ENCODE measurements at regions not wholly inside any gene's neighbourhood (a gene's known extent, or its start where the extent isn't known, plus 50 kb on each side); places are given as distances from the start of the nearest gene placed in this dataset.

GRCh38 chr13:26948353-26948752 lies 187.8 kb upstream of the GPR12 start:
- TF ChIP-seq, protein P1, sequence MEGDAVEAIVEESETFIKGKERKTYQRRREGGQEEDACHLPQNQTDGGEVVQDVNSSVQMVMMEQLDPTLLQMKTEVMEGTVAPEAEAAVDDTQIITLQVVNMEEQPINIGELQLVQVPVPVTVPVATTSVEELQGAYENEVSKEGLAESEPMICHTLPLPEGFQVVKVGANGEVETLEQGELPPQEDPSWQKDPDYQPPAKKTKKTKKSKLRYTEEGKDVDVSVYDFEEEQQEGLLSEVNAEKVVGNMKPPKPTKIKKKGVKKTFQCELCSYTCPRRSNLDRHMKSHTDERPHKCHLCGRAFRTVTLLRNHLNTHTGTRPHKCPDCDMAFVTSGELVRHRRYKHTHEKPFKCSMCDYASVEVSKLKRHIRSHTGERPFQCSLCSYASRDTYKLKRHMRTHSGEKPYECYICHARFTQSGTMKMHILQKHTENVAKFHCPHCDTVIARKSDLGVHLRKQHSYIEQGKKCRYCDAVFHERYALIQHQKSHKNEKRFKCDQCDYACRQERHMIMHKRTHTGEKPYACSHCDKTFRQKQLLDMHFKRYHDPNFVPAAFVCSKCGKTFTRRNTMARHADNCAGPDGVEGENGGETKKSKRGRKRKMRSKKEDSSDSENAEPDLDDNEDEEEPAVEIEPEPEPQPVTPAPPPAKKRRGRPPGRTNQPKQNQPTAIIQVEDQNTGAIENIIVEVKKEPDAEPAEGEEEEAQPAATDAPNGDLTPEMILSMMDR (IDR thresholded peaks at IDR 0.05): no peak
- TF ChIP-seq POLR2A (IDR thresholded peaks at IDR 0.05) (no peak), EP300 (IDR thresholded peaks at IDR 0.05) (no peak), POLR2AphosphoS5 (IDR thresholded peaks at IDR 0.05) (no peak)

Data from gastroesophageal sphincter (tissue), 3 donors.